ENCODE measurements at regions not wholly inside any gene's neighbourhood (a gene's known extent, or its start where the extent isn't known, plus 50 kb on each side); places are given as distances from the start of the nearest gene placed in this dataset.
"Not testable (repeated sequence)": the region's sequence is repeated elsewhere in the genome, so short reads cannot be mapped to it uniquely, and the experiment has no call there.

DNA sequence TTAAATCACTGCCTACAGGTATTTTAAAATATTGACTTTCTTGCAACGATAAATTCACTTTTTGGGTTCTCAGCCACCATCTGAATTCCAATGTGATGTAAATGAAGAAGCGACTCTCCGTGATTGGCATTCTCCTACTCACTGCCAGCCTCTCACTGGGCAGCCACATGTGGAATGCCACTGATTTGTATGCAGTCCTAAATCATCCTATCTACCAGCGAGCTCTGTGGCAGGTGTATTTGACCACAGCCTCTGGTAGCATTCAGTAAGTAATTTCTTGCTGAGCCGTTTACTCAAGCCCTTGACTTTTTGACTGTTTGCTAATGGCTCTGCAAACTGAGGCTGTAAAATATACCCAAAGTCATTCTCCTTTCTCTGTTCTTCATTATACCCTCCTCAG, 559.0 kb upstream of the SLC10A2 start:
- DNase-seq (ENCODE audit: low spot score): no peak

- no peak for DNase-seq (ENCODE audit: low spot score)
Measured at GRCh38 chr13:103618151-103618550, 551.9 kb upstream of the SLC10A2 start.

- DNase-seq (ENCODE audit: low spot score): no peak
Measured at GRCh38 chr13:103615771-103616170, 549.6 kb upstream of the SLC10A2 start.

DNA sequence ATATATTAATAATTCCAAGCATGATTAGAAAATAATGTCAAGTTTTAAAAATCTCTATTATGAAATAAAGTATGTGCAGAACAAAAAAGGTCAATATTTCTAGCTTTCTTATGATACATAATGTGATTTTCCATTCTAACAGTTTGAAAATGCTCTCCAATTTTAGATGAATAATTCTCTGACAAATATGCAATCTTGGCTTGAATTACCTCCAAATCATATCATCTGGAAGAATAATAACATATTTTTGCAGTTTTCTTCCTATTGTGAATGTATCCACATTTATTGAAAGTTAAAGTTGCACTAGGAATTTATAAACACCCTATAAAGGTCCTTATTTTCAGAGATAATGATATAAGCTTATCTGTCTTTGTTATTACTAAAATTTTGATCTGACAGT, 548.5 kb upstream of the SLC10A2 start:
- DNase-seq (ENCODE audit: low spot score): no peak

DNA sequence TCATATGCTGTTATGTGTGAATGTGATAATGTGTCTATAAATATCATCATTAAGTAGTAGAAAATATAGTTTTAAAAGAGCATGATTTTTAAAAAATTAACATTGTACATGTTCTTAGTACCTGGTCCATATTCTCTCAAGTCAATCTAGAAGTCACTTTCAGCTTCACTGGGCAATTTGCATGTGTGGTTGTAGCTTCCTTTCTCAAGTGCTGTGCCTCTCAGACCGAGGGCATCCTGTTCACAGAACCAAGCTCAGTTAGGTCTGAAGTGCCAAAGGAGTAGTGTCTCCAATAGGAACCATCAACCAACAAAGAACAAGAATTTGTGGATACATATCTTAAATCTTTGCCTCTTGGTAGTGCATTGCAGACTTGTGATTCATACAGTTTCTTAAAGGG, 541.8 kb upstream of the SLC10A2 start:
- no peak for DNase-seq (ENCODE audit: low spot score)

DNA sequence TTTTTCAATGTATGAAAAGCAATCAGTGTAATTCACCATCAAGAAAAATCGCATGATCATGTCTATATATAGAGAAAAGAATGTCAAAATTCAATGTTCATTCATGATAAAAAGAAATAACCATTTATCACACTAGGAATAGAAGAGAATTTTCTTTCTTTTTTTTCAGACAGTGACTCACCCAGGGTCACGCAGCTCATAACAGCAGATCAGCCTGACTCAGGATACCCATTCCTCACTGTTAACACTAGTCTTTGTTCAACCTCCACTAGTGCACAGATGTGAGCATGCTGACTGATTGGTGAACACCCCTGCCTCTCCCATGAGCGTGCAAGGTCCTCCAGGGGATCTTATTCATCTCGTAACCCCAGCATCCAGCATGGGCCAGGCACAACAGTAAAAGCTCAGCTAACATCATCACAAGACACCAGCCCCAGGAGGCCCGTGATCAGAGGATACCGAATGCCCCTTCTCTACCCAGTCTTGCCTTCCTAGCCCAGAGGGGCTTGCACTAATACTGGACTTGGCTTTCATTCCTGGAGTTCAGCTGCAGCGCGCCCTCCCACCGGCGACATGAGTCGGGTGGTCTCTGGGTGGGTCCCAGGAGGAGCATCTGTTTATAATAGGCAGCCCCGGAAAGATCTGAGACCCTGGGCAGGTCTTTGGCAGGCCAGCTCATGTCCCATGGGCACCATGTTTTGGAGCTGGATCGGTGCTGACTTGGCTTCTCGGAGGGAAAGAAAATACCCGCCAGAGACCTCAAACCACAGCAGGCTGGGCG, 539.5 kb upstream of the SLC10A2 start:
- no peak for DNase-seq (ENCODE audit: low spot score)

GRCh38 chr13:103599870-103600269, 533.7 kb upstream of the SLC10A2 start:
- DNase-seq (ENCODE audit: low spot score): not testable (repeated sequence)

- no peak for DNase-seq (ENCODE audit: low spot score)
Measured at GRCh38 chr13:103598671-103599070, 532.5 kb upstream of the SLC10A2 start.

DNA sequence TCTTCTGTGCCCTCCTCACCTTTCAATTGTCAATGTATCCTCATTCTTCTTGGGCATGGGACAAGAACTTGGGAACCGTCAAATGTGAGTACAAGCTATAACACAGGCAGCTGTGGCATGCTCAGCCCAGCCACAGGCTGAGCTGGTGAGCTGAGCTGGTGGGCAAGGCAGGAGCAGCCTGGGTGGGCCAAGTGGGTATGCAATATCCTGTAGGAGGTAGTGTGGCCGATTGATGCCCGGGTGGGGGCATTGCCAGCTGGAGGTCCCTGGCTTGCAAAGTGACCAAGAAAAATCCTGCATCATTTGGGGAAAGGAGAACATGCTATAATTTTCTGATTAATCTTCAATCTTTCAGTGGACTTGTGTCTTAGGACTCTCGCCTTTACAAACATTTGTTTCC, 507.2 kb upstream of the SLC10A2 start:
- no peak for DNase-seq (ENCODE audit: low spot score)

GRCh38 chr13:103568314-103568713, 502.1 kb upstream of the SLC10A2 start:
- DNase-seq (ENCODE audit: low spot score): no peak

- DNase-seq (ENCODE audit: low spot score): no peak
Measured at GRCh38 chr13:103557878-103558277, 491.7 kb upstream of the SLC10A2 start.

DNA sequence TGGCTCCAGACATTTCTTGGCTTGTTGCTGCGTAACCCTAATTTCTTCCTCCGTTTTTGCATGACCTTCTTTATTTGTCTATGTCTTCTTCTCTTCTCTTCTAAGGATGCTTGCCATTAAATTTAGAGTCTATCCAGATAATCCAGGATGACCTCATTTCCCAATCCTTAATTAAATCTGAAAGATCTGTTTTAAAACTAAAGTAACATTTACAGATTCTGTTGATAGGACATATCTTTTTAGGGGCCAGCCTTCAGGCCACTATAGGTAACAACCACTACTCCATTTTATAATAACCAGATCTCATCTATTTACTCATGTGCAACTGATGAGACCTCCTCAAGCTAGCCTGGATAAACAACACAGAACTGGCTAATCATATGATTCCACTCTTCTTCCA, 490.5 kb upstream of the SLC10A2 start:
- no peak for DNase-seq (ENCODE audit: low spot score)

GRCh38 chr13:103547914-103548313, 481.7 kb upstream of the SLC10A2 start:
- DNase-seq (ENCODE audit: low spot score): no peak

DNA sequence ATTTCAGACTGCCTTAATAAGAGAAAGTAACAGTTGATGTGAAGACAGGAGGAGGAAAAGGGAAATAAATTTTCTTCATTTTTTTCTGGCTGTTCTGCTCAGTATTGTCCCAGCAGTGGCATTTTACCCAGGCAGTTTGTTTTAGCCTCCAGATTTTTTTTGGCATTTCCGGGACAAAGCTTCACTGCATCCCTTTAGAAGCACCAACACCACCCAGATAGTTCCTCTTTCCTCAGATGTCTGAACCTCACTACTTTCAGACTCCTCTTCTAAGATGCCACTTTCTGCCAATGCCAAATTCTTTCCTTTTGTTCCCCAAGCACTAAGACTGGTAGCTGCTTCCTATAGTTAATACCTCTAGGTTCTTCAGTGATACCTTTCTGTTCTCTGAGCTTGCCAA, 480.1 kb upstream of the SLC10A2 start:
- no peak for DNase-seq (ENCODE audit: low spot score)

DNA sequence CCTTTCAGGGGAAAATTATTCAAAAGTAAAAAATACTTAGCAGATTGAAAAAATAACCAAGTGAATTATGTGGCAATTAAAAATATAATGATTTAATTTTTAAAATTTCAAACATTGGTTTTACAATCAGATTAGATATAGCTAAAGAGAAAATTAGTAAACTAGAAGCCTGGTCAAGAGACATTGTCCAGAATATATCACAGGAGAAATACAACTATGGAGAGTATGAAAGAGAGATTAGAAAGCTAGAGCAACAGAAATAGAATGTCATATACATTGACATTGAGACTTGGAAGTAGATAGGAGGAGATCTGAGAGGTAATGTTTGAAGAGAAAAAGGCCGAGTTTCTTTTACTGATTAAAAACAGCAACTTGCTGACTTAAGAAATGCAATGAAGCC, 476.4 kb upstream of the SLC10A2 start:
- DNase-seq (ENCODE audit: low spot score): no peak

- no peak for DNase-seq (ENCODE audit: low spot score)
Measured at GRCh38 chr13:103540382-103540765, 474.2 kb upstream of the SLC10A2 start.

DNA sequence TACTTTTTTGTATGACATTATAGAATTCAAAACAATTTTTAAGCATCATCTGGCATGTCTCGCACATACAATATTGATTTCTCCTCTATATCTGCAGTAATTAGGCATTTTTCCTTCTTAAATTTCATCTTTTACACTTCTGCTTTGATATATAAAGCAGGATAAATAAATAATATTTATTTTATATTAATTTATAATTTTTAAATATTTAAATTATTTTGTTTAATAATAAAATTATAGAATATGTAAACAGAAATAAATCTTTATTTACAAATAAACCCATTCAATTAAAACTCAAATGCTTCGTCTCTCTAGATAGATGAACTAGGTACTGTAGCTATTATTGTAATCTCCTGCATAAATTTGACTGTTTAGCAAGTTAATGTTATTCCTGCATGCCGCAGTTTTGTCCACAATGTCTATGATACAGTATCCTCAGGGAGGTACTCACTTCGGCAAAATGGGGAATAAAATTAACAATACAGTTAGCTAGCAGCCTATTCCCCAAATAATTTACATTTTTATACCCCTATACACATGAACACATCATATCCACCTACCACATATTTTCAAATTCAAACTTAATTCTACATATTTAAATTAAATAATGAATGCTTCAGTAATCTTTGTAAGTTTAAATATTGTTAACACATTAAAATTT, 473.6 kb upstream of the SLC10A2 start:
- DNase-seq (ENCODE audit: low spot score): no peak

DNA sequence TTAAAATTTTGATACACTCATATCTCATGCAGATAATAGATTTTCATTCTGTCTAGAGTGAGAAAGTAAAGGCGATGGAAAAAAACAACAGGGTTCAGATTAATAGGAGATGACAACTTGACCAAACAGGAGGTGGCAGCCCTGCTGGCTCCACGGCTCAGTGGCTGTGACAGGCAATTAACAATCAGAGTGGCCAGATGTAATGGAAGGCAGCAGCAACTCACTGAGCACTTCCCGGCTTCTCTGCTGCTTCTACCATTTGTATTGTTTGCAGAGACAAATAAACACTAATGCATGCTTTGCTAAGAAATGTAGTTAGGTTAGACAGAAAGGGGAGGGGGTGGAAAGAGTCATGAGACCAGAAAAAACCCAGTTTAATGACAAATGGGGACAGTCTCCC, 473.0 kb upstream of the SLC10A2 start:
- no peak for DNase-seq (ENCODE audit: low spot score)

GRCh38 chr13:103537616-103538015, 471.4 kb upstream of the SLC10A2 start:
- no peak for DNase-seq (ENCODE audit: low spot score)

DNA sequence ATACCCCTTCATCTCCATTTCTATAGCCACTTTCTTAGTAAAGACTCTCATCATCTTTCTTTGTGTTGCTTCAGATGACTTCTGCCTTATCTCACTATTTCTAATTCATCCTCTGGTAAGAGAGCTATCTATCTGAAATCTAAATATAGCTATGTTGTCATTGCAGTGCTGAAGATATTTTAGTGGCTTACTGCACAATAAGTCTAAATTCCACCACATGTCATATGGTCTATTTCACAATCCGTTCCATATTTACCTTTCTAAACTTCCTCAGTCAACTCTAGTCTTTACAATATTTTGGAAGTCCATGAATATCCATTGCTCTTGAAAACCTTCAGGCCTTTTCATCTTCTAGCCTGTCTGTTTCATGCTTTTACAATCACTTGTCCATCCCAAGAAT, 465.1 kb upstream of the SLC10A2 start:
- DNase-seq (ENCODE audit: low spot score): no peak

DNA sequence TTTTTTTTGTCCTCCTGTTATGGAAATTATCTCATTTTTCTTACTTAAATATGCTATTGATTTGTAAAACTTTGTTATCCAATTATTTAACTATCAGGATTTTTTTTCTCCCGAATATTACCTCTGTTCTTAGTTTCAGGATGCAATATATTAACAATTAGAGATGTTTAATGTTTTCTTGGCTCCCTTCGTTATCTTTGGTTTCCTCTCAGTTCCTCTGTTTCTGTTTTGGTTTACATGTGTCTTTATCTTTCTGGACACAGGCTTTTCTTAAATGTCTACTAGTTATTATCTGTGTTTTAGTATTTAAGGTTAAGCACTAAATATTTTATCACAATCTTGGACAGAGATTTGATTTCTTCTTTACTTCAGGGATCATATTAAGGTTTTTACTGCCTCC, 462.2 kb upstream of the SLC10A2 start:
- no peak for DNase-seq (ENCODE audit: low spot score)

DNA sequence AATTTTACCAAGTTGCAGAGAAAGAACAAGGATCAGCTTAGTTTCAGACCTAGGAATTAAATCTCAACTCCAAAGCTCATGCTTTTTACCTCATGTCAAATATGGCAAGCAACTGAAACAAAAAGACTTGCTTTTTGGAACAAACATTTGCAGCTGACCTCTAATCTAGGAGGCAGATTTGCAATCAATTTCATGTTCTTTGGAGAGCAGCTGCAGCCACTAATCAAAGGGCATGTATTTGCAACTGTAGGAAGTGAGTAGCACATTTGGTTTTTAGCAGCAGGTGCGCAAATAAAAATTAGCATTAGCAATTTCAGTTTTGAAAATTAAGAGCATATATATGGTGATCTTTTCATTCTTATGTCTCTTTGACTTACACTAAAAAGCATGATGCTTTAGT, 459.3 kb upstream of the SLC10A2 start:
- no peak for DNase-seq (ENCODE audit: low spot score)

GRCh38 chr13:103523858-103524257, 457.6 kb upstream of the SLC10A2 start:
- DNase-seq (ENCODE audit: low spot score): no peak

DNA sequence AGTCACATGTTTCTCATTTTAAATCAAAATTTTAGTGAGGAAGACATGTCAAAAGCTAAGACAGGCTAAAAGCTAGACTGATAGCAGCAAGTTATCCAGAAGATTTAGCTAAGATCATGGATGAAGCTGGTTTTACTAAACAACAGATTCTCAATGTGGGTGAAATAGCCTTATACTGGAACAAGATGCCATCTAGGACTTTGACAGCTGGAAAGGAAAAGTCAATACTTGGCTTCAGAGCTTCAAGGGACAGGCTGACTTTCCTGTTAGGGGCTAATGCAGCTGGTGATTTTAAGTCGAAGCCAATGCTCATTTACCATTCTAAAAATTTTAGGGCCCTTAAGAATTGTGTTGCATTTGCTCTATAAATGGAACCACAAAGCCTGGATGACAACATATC, 455.3 kb upstream of the SLC10A2 start:
- no peak for DNase-seq (ENCODE audit: low spot score)
